IMR-90 (cell line): ENCODE measurements at regions not wholly inside any gene's neighbourhood (a gene's known extent, or its start where the extent isn't known, plus 50 kb on each side); places are given as distances from the start of the nearest gene placed in this dataset.

ENCODE experiments used
- ATAC-seq: fragments of 200-7000 bp; cut with Tn5 transposase; 2 replicates; pipeline ENCODE4 v1.9.1; 2020; ENCODE audit warnings: low read depth, mild to moderate bottlenecking, moderate library complexity
- BruUV-seq: library from RNA; stranded (reverse); fragments of 400-500 nt; replicated peaks from 2 replicates; lab custom pipeline; 2021; lab: Mats Ljungman, UMichigan
- CTCF ChIA-PET: fragments of 300-600 bp; formaldehyde crosslinking; extraction: SDS; loops from one replicate; lab custom pipeline; 2021; ENCODE audit warnings: antibody characterized with exemption; lab: Yijun Ruan, JAX
- POLR2A ChIA-PET: fragments of 300-600 bp; sonication (Branson Sonifier 250); formaldehyde crosslinking; loops from one replicate; lab custom pipeline; 2022; ENCODE audit warnings: antibody characterized with exemption; ENCODE audit not compliant: unreplicated experiment; lab: Charles Lee
- DNase-seq: peaks from one replicate; pipeline ENCODE4 v3.0.0; 2013
- H2AFZ ChIP-seq: replicated peaks from 2 replicates; pipeline ENCODE3; 2013; ENCODE audit warnings: low read length, mild to moderate bottlenecking; ENCODE audit not compliant: poor library complexity
- H2AK5ac ChIP-seq: 2 replicates; pipeline ENCODE4 v1.6.1; 2013; ENCODE audit warnings: low read depth, low read length, inconsistent platforms
- H2AK9ac ChIP-seq: replicated peaks from 2 replicates; pipeline ENCODE3; 2013; ENCODE audit warnings: mild to moderate bottlenecking, low read depth, low read length, moderate library complexity; ENCODE audit not compliant: poor library complexity
- H2BK120ac ChIP-seq: 2 replicates; pipeline ENCODE4 v1.6.1; 2013; ENCODE audit warnings: low read depth, low read length, inconsistent platforms
- H2BK15ac ChIP-seq: 3 replicates; pipeline ENCODE4 v1.6.1; 2013; ENCODE audit warnings: low read depth, low read length, inconsistent platforms
- H2BK20ac ChIP-seq: 2 replicates; pipeline ENCODE4 v1.6.1; 2013; ENCODE audit warnings: low read depth, mild to moderate bottlenecking, inconsistent platforms, low read length, moderate library complexity
- H2BK5ac ChIP-seq: 2 replicates; pipeline ENCODE4 v1.6.1; 2013; ENCODE audit warnings: mild to moderate bottlenecking, low read depth, low read length, inconsistent platforms; ENCODE audit not compliant: poor library complexity, severe bottlenecking
- H3K14ac ChIP-seq: replicated peaks from 2 replicates; pipeline ENCODE4 v1.6.1; 2013; ENCODE audit warnings: low read depth, low read length, inconsistent platforms
- H3K18ac ChIP-seq: 2 replicates; pipeline ENCODE4 v1.6.1; 2013; ENCODE audit warnings: low read depth, low read length, control low read depth
- H3K23ac ChIP-seq: 2 replicates; pipeline ENCODE4 v1.6.1; 2013; ENCODE audit warnings: low read depth, low read length, inconsistent platforms
- H3K27ac ChIP-seq: 2 replicates; pipeline ENCODE4 v1.5.1; 2013; ENCODE audit warnings: mild to moderate bottlenecking, control low read depth, low read length; ENCODE audit not compliant: insufficient read depth
- H3K27me3 ChIP-seq: 2 replicates; pipeline ENCODE4 v1.6.1; 2013; ENCODE audit warnings: low read length; ENCODE audit not compliant: control insufficient read depth, insufficient read depth
- H3K36me3 ChIP-seq: 2 replicates; pipeline ENCODE4 v1.6.1; 2013; ENCODE audit warnings: low read length, mixed read lengths; ENCODE audit not compliant: control insufficient read depth, insufficient read depth
- H3K4ac ChIP-seq: 2 replicates; pipeline ENCODE4 v1.6.1; 2013; ENCODE audit warnings: low read depth, low read length, inconsistent platforms
- H3K4me1 ChIP-seq: 2 replicates; pipeline ENCODE4 v1.6.1; 2013; ENCODE audit warnings: low read length, mixed read lengths; ENCODE audit not compliant: control insufficient read depth, insufficient read depth
- H3K4me2 ChIP-seq: 2 replicates; pipeline ENCODE4 v1.6.1; 2013; ENCODE audit warnings: low read depth, mild to moderate bottlenecking, control low read depth, low read length, moderate library complexity
- H3K4me3 ChIP-seq: 2 replicates; pipeline ENCODE4 v1.5.1; 2013; ENCODE audit warnings: low read depth, mild to moderate bottlenecking, control low read depth, low read length, moderate library complexity; ENCODE audit not compliant: insufficient read depth
- H3K56ac ChIP-seq: 2 replicates; pipeline ENCODE4 v1.6.1; 2013; ENCODE audit warnings: low read length, inconsistent platforms; ENCODE audit not compliant: insufficient read depth; ENCODE audit errors: extremely low read depth
- H3K79me1 ChIP-seq, 2 experiments: 2 replicates each; pipeline ENCODE4 v1.6.1; 2013; ENCODE audit warnings: low read length in 2 of 2, inconsistent platforms in 1 of 2, low read depth in 1 of 2
- H3K9ac ChIP-seq: 2 replicates; pipeline ENCODE4 v1.6.1; 2013; ENCODE audit warnings: low read depth, low read length, control low read depth
- H3K9me1 ChIP-seq: 2 replicates; pipeline ENCODE4 v1.6.1; 2013; ENCODE audit warnings: low read length, inconsistent platforms; ENCODE audit not compliant: insufficient read depth
- H3K9me3 ChIP-seq: 2 replicates; pipeline ENCODE4 v1.6.1; 2013; ENCODE audit warnings: low read length; ENCODE audit not compliant: control insufficient read depth, insufficient read depth
- H4K20me1 ChIP-seq: 2 replicates; pipeline ENCODE4 v1.6.1; 2013; ENCODE audit warnings: low read length, inconsistent platforms; ENCODE audit not compliant: insufficient read depth
- H4K5ac ChIP-seq: 2 replicates; pipeline ENCODE4 v1.6.1; 2013; ENCODE audit warnings: mild to moderate bottlenecking, low read depth, low read length, control low read depth
- H4K8ac ChIP-seq, 2 experiments: 2 replicates each; pipeline ENCODE4 v1.6.1; 2013; ENCODE audit warnings: low read depth in 2 of 2, low read length in 2 of 2, control low read depth in 1 of 2, inconsistent platforms in 1 of 2
- H4K91ac ChIP-seq: 2 replicates; pipeline ENCODE4 v1.6.1; 2013; ENCODE audit warnings: low read depth, low read length, inconsistent platforms; ENCODE audit not compliant: insufficient read depth
- BHLHE40 ChIP-seq: fragments of 150-350 bp; IDR thresholded peaks from 2 replicates; pipeline ENCODE4 v1.6.1; 2016; ENCODE audit warnings: mild to moderate bottlenecking, low read depth, low read length
- CEBPB ChIP-seq: IDR thresholded peaks from 2 replicates; pipeline ENCODE4 v1.6.1; 2012; ENCODE audit warnings: low read depth, low read length, improper control_type of control experiment
- CTCF ChIP-seq: conservative IDR thresholded peaks from 2 replicates; pipeline ENCODE4 v1.5.1; 2012; ENCODE audit warnings: mild to moderate bottlenecking, low read depth, low read length, improper control_type of control experiment
- ELK1 ChIP-seq: fragments of 150-350 bp; IDR thresholded peaks from 2 replicates; pipeline ENCODE4 v1.6.1; 2016; ENCODE audit warnings: low read depth, mild to moderate bottlenecking, low read length, moderate library complexity, borderline replicate concordance
- FOS ChIP-seq: fragments of 150-350 bp; IDR thresholded peaks from 2 replicates; pipeline ENCODE4 v1.6.1; 2016; ENCODE audit warnings: low read depth, low read length
- MAFK ChIP-seq: IDR thresholded peaks from 2 replicates; pipeline ENCODE4 v1.6.1; 2012; ENCODE audit warnings: low read depth, low read length, improper control_type of control experiment
- MAZ ChIP-seq: IDR thresholded peaks from 2 replicates; pipeline ENCODE4 v1.6.1; 2012; ENCODE audit warnings: low read depth, mild to moderate bottlenecking, low read length, improper control_type of control experiment, moderate library complexity, borderline replicate concordance
- MXI1 ChIP-seq: IDR thresholded peaks from 2 replicates; pipeline ENCODE4 v1.6.1; 2012; ENCODE audit warnings: low read depth, mild to moderate bottlenecking, low read length, moderate library complexity, borderline replicate concordance
- NFE2L2 ChIP-seq: fragments of 150-350 bp; IDR thresholded peaks from 2 replicates; pipeline ENCODE4 v1.6.1; 2016; ENCODE audit warnings: low read depth, mild to moderate bottlenecking, low read length
- POLR2A ChIP-seq: IDR thresholded peaks from 2 replicates; pipeline ENCODE4 v1.6.1; 2012; ENCODE audit warnings: mild to moderate bottlenecking, low read depth, low read length
- RCOR1 ChIP-seq: IDR thresholded peaks from 2 replicates; pipeline ENCODE4 v1.6.1; 2012; ENCODE audit warnings: mild to moderate bottlenecking, low read length, improper control_type of control experiment; ENCODE audit not compliant: insufficient replicate concordance
- RFX5 ChIP-seq: IDR thresholded peaks from 2 replicates; pipeline ENCODE4 v1.8.0; 2012; ENCODE audit warnings: low read depth, mild to moderate bottlenecking, low read length, moderate library complexity
- SMC3 ChIP-seq: fragments of 150-350 bp; IDR thresholded peaks from 2 replicates; pipeline ENCODE4 v1.6.1; 2016; ENCODE audit warnings: low read depth, mild to moderate bottlenecking, antibody characterized with exemption, low read length, moderate library complexity
- USF2 ChIP-seq: fragments of 150-350 bp; IDR thresholded peaks from 2 replicates; pipeline ENCODE4 v1.6.1; 2017; ENCODE audit warnings: mild to moderate bottlenecking, antibody characterized with exemption, low read length, low read depth
- WGBS, 2 experiments: methylation state at CpG; one replicate each; pipeline versions ENCODE4 v1.1.5 to v1.1.7; 2013; ENCODE audit warnings: missing lambda C conversion rate in 2 of 2; ENCODE audit not compliant: insufficient read length in 1 of 2; ENCODE audit errors: extremely low coverage in 2 of 2; 5-methylcytosine and 5-hydroxymethylcytosine counted together
- dilution Hi-C: fragments of 300-500 bp; cut with HindIII; formaldehyde crosslinking; loops from one replicate; pipeline ENCODE4 v1.14.3; 2018; ENCODE audit warnings: low sequenced_read_pairs; ENCODE audit not compliant: unreplicated experiment
- in situ Hi-C: fragments of 300-500 bp; cut with MboI; formaldehyde crosslinking; loops from 3 replicates; pipeline ENCODE4 v1.14.3; 2019; ENCODE audit warnings: low sequenced_read_pairs, inconsistent platforms, mixed read lengths
- intact Hi-C: fragments of 100-400 bp; cut with micrococcal nuclease; formaldehyde crosslinking; loops from 2 replicates; pipeline ENCODE4 v1.10.0; 2022

GRCh38 chr1:189628857-189629256 lies 848.8 kb downstream of the BRINP3 start:
- TF ChIP-seq MAFK = no peak
- no peak for TF ChIP-seq MXI1
- no peak for TF ChIP-seq POLR2A
- no peak for TF ChIP-seq RCOR1
- TF ChIP-seq NFE2L2 = no peak
- TF ChIP-seq ELK1 = no peak
- no peak for TF ChIP-seq CEBPB
- no peak for TF ChIP-seq RFX5
- TF ChIP-seq SMC3 = no peak
- TF ChIP-seq FOS = no peak
- no peak for TF ChIP-seq USF2
- no peak for TF ChIP-seq MAZ
- TF ChIP-seq BHLHE40 = no peak
- no peak for TF ChIP-seq CTCF
- in situ Hi-C loops = no loop called here
- dilution Hi-C loops = no loop called here
- Histone ChIP-seq H3K4ac (no peak overlapping the region), H3K9me3 (no peaks in the 10 kb centered on the region), H3K9me1 (no peaks in the 10 kb centered on the region), H3K9ac (no peak overlapping the region), H2BK15ac (no peak overlapping the region), H3K14ac (no peak overlapping the region), H2BK5ac (no peak overlapping the region), H3K23ac (no peak overlapping the region), H2BK120ac (no peak overlapping the region), H2AK5ac (no peak overlapping the region), H4K20me1 (no peaks in the 10 kb centered on the region), H3K4me3 (no peak overlapping the region), H2AFZ (no peak overlapping the region), H3K56ac (no peak overlapping the region), H3K18ac (no peak overlapping the region), H3K79me1 (no peaks in the 10 kb centered on the region), H3K4me2 (no peak overlapping the region), H4K91ac (no peak overlapping the region), H4K8ac (no peak overlapping the region), H3K4me1 (no peaks in the 10 kb centered on the region), H3K27me3 (no peaks in the 10 kb centered on the region), H3K27ac (no peak overlapping the region), H4K5ac (no peak overlapping the region), H3K36me3 (no peaks in the 10 kb centered on the region), H2BK20ac (no peak overlapping the region), H2AK9ac (no peak overlapping the region)
- POLR2A ChIA-PET = no interaction called here
- DNase-seq (no peak), ATAC-seq (no peak)
- no TSS peak for BruUV-seq
- intact Hi-C loops = no loop called here
- no CpG with 5 or more reads among the region's 3 CpGs for WGBS, 2 experiments
- CTCF ChIA-PET = no interaction called here
